GM19467 (cell line): ENCODE measurements at regions not wholly inside any gene's neighbourhood (a gene's known extent, or its start where the extent isn't known, plus 50 kb on each side); places are given as distances from the start of the nearest gene placed in this dataset.

Experiments
- ATAC-seq: cut with Tn5 transposase; IDR thresholded peaks from one replicate; pipeline ENCODE4 v1.9.1; 2021; ENCODE audit warnings: mild to moderate bottlenecking, moderate library complexity; ENCODE audit not compliant: unreplicated experiment

GRCh38 chr22:22417495-22418162, 90.9 kb downstream of the ZNF280B start:
- ATAC-seq, result no peak

GRCh38 chr22:22418163-22418549, 90.4 kb downstream of the ZNF280B start:
- no peak for ATAC-seq

GRCh38 chr22:22418957-22419356, 89.6 kb downstream of the ZNF280B start:
- no peak for ATAC-seq

GRCh38 chr22:22420580-22420979, 88.0 kb downstream of the ZNF280B start:
- ATAC-seq, result no peak

- ATAC-seq, result no peak
These were observed 87.2 kb downstream of the ZNF280B start for GRCh38 chr22:22421392-22421791.

GRCh38 chr22:22422629-22423112, 85.9 kb downstream of the ZNF280B start:
- peak; percentile 87 for ATAC-seq

- ATAC-seq, result no peak
These were observed 84.9 kb downstream of the ZNF280B start for GRCh38 chr22:22423681-22424080.

- ATAC-seq, result no peak
These were observed 84.2 kb downstream of the ZNF280B start for GRCh38 chr22:22424210-22424800.

GRCh38 chr22:22424956-22425355, 83.6 kb downstream of the ZNF280B start:
- ATAC-seq, result no peak

- ATAC-seq, result no peak
These were observed 83.2 kb downstream of the ZNF280B start for GRCh38 chr22:22425356-22425755.

GRCh38 chr22:22425783-22426624, 82.5 kb downstream of the ZNF280B start:
- ATAC-seq, result no peak

- no peak for ATAC-seq
These were observed 80.9 kb downstream of the ZNF280B start for GRCh38 chr22:22427542-22428065.

- ATAC-seq, result no peak
These were observed 80.1 kb downstream of the ZNF280B start for GRCh38 chr22:22428222-22429098.

- ATAC-seq, result no peak
These were observed 79.0 kb downstream of the ZNF280B start for GRCh38 chr22:22429369-22430108.

- ATAC-seq, result no peak
These were observed 78.3 kb downstream of the ZNF280B start for GRCh38 chr22:22430111-22430820.

GRCh38 chr22:22431271-22432220, 77.0 kb downstream of the ZNF280B start:
- ATAC-seq, result no peak

- no peak for ATAC-seq
These were observed 76.1 kb downstream of the ZNF280B start for GRCh38 chr22:22432479-22432878.

GRCh38 chr22:22432937-22433336, 75.6 kb downstream of the ZNF280B start:
- ATAC-seq, result no peak
